Psoas muscle (tissue), 7 donors: ENCODE measurements at regions not wholly inside any gene's neighbourhood (a gene's known extent, or its start where the extent isn't known, plus 50 kb on each side); places are given as distances from the start of the nearest gene placed in this dataset.

Experiments
- ATAC-seq, 4 donors: fragments of 200-7000 bp; cut with Tn5 transposase; one replicate each; pipeline ENCODE4 v1.9.1; 2020; ENCODE audit warnings: moderate library complexity in 3 of 4, mild to moderate bottlenecking in 2 of 4
- DNase-seq, 2 donors: peaks; one replicate each; pipeline ENCODE4 v3.0.0-alpha.2; 2020
- H3K27ac ChIP-seq: fragments of 200-600 bp; one replicate; pipeline ENCODE4 v1.8.0; 2022
- H3K27me3 ChIP-seq, 3 donors: fragments of 200-600 bp in 1 of 3; one replicate each; pipeline versions ENCODE4 v1.6.1 to v1.8.0; 2013 to 2022; ENCODE audit warnings: low read length in 2 of 3, mild to moderate bottlenecking in 2 of 3, moderate library complexity in 1 of 3; ENCODE audit not compliant: insufficient read depth in 3 of 3
- H3K36me3 ChIP-seq, 2 donors: fragments of 200-600 bp in 1 of 2; one replicate each; pipeline versions ENCODE4 v1.6.1 to v1.8.0; 2013 to 2022; ENCODE audit warnings: low read depth in 1 of 2, mild to moderate bottlenecking in 1 of 2, moderate library complexity in 1 of 2; ENCODE audit not compliant: insufficient read depth in 1 of 2
- H3K4me1 ChIP-seq: fragments of 200-600 bp; one replicate; pipeline ENCODE4 v1.8.0; 2022
- H3K4me3 ChIP-seq: fragments of 200-600 bp; one replicate; pipeline ENCODE4 v1.8.0; 2022; ENCODE audit warnings: mild to moderate bottlenecking
- H3K9me3 ChIP-seq: fragments of 200-600 bp; one replicate; pipeline ENCODE4 v1.8.0; 2022
- CTCF ChIP-seq: fragments of 200-600 bp; IDR thresholded peaks from one replicate; pipeline ENCODE4 v1.8.0; 2022; ENCODE audit warnings: antibody characterized with exemption
- WGBS, 3 donors: extraction: QIAGEN DNeasy Blood & Tissue Kit; methylation state at CpG; one replicate each; pipeline versions ENCODE4 v1.1.6 to v1.1.7; 2013; 5-methylcytosine and 5-hydroxymethylcytosine counted together
- intact Hi-C, 2 donors: fragments of 100-400 bp; cut with DNase I; formaldehyde crosslinking; loops; one replicate each; pipeline versions ENCODE4 v1.11.0 to v1.14.2; 2022
- donor health status: healthy with polysubstance abuse.
- donor health status: DM: no; HTN: no; CAD: no; lungs with moderate emphysema.
- donor health status: Bipolar disorder and iron deficiency.
- donor health status: healthy.
- donor health status: DM: yes; HTN: yes; CAD: no.
- donor health status: DM: no; HTN: no; CAD: no.
- donor health status: DM: yes; HTN: yes; CAD: no.

GRCh38 chr3:128569756-128570155 is 76.8 kb upstream of the GATA2 start:
- Histone ChIP-seq H3K4me1 (no peaks in the 10 kb centered on the region), H3K27ac (no peak overlapping the region), H3K9me3 (no peaks in the 10 kb centered on the region), H3K4me3 (no peak overlapping the region), H3K27me3 (peaks cover 0 to 8% (median 0%) of the 10 kb centered on the region in 3 donors), H3K36me3 (no peaks in the 10 kb centered on the region)
- WGBS, 3 donors, result 88 to 97% (median 91%) methylated on average over 6 of the region's 6 CpGs
- no peak for DNase-seq
- ATAC-seq, result no peak
- TF ChIP-seq CTCF, result no peak
- intact Hi-C loops, result no loop called here

GRCh38 chr3:128568602-128569490 is 75.8 kb upstream of the GATA2 start:
- Histone ChIP-seq H3K27ac (no peak overlapping the region), H3K9me3 (no peaks in the 10 kb centered on the region), H3K36me3 (no peaks in the 10 kb centered on the region), H3K4me3 (no peak overlapping the region), H3K4me1 (no peaks in the 10 kb centered on the region), H3K27me3 (peaks cover 0 to 8% (median 0%) of the 10 kb centered on the region in 3 donors)
- 72 to 83% (median 77%) methylated on average over 17 of the region's 17 CpGs for WGBS, 3 donors
- no peak for TF ChIP-seq CTCF
- intact Hi-C loops, result no loop called here
- no peak for DNase-seq
- ATAC-seq, result no peak

GRCh38 chr3:128567705-128568356 is 74.8 kb upstream of the GATA2 start:
- H3K36me3 ChIP-seq, result no peaks in the 10 kb centered on the region
- ATAC-seq (no peak), DNase-seq (no peak)
- H3K27ac ChIP-seq, result no peak overlapping the region
- no peaks in the 10 kb centered on the region for H3K4me1 ChIP-seq
- intact Hi-C loops, result no loop called here
- 65 to 72% (median 71%) methylated on average over 12 of the region's 12 CpGs for WGBS, 3 donors
- no peaks in the 10 kb centered on the region for H3K9me3 ChIP-seq
- no peak for TF ChIP-seq CTCF
- peaks cover 0 to 8% (median 0%) of the 10 kb centered on the region in 3 donors for H3K27me3 ChIP-seq
- no peak overlapping the region for H3K4me3 ChIP-seq

GRCh38 chr3:128567141-128567540 is 74.1 kb upstream of the GATA2 start:
- peaks cover 0 to 6% (median 0%) of the 10 kb centered on the region in 3 donors for H3K27me3 ChIP-seq
- H3K27ac ChIP-seq, result no peak overlapping the region
- 89 to 95% (median 91%) methylated on average over 6 of the region's 6 CpGs for WGBS, 3 donors
- H3K36me3 ChIP-seq, result no peaks in the 10 kb centered on the region
- intact Hi-C loops, result no loop called here
- no peak for TF ChIP-seq CTCF
- H3K9me3 ChIP-seq, result no peaks in the 10 kb centered on the region
- ATAC-seq (no peak), DNase-seq (no peak)
- no peaks in the 10 kb centered on the region for H3K4me1 ChIP-seq
- H3K4me3 ChIP-seq, result no peak overlapping the region
